GM18519 (cell line): ENCODE measurements at regions not wholly inside any gene's neighbourhood (a gene's known extent, or its start where the extent isn't known, plus 50 kb on each side); places are given as distances from the start of the nearest gene placed in this dataset.
"Not testable (repeated sequence)": the region's sequence is repeated elsewhere in the genome, so short reads cannot be mapped to it uniquely, and the experiment has no call there.

Source experiments
- ATAC-seq: cut with Tn5 transposase; IDR thresholded peaks from one replicate; pipeline ENCODE4 v1.9.1; 2021; ENCODE audit warnings: mild to moderate bottlenecking, moderate library complexity; ENCODE audit not compliant: unreplicated experiment, low FRiP score

DNA sequence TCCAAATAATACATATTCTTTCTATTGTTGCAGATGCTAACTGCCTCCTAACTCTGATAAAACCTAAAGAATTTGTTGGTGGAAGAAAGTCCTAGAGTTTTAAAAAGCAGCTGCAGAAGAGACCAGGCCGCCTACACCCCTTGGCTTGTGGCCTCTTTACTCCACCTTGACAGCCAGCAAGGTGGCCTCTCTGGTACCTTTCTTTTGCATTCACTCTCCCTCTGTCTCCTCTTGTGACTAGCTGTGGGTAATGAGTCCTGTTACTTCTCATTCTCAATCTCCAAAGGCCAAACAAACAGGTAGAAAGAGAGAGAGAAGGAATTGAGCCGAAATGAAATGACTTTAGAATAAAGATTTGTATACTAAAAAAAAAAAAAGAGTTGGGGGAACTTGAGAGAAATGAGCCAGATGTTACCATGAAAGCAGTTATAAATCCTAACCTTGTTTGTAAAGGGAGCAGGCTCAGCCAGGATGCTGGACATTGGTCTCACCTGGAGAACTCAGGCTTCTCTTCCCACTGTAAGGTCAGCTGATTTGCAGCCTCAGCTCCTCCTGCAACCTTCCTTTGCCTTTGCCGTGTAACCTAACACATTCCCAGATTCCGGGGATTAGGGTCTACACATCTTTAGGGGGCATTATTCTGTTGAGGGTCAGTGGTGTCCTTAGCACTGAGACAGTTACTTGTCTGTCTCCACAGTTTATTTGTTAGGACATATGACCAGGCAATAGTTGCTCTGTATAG lies 164.1 kb upstream of the IRF2BP2 start:
- no peak for ATAC-seq

DNA sequence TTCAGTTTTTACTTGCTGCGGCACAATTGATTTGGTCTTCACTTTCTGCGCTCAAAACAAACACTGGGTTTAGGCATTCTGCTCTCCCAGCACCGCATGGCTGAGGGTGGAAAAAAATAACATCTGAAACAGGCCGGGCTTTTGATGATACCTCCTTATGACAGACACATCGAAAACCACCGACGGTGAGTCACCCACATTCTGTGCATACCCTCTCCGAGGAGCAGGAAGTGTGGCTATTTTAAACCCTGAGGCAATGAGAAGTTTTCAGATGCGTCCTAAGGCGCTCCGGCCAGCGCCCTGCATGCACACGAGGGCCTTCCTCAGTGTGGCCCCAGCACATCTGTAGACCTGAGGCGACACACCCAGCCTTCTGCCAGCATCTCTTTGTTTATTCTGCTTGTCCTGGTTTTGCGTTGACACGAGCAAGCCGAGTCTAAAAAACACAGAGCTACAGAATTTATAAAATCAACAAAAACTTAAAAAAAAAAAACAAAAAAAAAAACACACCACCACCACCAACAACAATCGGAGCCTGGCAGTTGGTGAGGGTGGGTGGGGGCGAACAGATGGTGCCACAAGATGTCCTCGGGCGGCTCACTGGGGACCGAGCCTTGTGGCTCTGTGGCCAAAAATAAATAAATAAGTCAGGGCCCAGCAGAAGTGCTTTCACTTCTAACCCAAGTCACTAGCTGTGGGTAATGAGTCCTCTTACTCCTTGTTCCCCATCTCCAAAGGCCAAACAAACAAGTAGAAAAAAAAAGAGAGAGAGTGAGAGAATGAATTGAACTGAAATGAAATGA lies 162.6 kb upstream of the IRF2BP2 start:
- peak; percentile 87 for ATAC-seq

DNA sequence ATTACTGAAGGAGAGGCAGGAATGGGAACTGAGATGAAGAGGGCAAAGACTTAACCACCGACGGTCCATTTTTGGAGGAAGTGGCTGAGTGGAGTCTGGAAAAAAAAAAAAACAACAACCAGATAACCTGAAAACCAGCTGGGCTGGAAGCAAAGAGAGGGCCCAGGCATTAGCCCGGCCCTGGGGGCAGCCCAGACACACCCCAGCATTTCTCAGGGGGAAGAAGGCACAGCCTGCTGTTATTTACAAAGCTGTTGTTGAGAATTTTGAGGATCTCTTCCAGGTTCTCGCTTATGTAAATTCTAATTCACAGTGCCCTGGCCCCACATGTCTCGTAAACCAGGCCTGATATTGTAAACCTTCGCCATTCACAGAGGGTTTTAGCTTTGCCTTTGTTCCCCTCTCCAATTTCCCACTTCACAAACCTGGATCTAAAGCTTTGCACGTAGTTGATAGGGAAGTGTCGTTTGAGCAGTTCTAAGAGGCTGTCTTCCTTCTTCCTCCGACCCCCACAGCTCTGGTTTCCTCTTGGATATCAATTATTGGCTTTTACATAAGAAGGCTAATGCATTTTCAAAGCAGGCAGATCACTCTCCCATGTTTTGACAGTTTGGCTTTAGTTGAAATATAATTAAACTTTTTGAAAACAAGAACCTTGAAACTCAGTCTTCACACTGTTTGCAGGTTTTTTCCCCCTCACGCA lies 161.8 kb upstream of the IRF2BP2 start:
- ATAC-seq: no peak

- ATAC-seq: no peak
Observed at GRCh38 chr1:234770924-234771540, 161.1 kb upstream of the IRF2BP2 start.

DNA sequence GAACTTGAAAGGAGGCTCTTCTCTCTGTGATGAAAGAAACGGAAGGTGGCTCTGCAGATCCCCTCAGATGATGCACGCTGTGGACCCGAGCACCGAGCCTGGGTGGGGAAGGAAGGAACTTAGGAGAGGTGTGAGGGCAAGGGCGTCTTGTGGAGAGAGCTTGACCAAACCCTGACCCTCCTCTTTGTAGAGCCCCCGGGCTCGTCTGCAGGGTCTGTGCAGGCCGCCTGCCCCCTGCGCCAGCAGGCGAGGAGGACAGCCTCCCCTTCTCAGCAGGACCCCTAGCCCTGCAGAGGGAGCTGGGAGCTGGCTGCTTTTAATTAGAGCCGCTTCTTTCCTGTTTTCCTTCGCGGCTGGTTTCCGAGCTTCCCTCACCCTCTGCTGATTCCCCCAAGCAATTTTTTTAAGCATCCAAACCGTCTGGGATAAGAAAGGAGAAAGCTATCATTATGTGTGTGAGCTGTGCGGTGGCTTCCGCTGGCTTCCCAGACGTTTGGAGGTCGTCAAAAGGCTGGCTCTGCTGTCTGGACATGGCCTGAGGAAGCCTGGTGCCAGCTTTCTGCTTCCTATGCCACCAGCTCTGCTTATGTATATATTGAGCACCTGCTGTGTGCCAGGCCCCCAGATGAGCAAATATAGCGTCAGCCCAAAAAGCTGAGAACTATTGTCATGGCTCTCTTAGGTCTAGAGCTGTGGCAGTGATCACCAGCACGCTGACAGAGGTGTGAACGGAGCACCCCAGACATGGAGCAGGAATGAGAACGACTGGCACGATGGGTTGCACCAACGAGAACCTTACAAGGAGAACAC lies 160.2 kb upstream of the IRF2BP2 start:
- no peak for ATAC-seq

DNA sequence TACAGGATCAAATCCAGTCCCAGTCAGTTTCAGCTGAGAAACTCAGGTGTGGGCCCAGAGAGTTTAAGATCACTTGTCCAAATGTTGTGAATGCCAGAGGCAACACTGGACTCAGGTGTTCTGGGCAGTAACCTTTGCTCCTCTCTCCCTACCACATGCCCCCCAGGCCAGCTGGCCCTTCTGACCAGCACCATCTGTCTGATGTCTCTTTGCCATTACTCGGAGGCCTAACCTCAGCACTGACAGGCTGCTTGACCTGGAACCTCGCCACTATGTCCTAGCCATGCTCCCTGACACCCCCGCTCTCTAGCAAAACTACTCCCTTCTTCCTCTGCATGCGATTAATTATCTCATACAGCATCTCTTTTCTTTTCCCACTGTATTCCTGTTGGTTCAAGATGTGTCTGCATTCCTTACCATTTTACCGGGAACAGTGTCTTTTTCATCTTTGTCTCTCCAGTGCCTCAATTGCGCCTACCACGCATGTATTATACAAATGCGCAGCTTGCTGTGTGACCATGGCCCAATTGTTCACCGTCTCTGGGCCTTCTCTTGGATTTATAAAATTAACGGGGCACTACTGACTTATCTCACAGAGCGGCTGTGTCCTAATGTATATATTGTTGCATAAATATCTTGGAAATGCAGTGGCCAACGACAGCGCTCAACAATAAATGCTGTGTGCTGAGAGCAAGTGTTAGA lies 159.5 kb upstream of the IRF2BP2 start:
- ATAC-seq: no peak

- no peak for ATAC-seq
Observed at GRCh38 chr1:234768569-234769283, 158.7 kb upstream of the IRF2BP2 start.

DNA sequence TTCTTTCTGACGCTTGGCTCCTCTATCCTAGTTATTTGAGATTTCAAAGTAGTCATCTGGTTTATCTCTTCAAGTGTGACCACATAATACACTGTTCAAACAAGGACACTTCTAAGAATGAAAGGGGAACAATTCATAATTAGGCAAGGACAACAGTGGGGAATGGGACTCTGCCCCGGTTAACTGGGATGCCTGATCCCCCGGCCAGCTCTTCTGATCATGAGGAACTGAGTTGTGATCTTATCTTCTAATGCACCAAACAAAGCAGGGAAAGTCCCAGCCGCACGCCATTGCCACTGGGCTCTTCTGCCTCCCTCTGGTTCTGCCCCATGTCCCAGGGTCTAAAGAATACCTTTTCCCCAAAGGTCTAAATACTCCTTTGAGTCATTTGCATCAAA lies 158.2 kb upstream of the IRF2BP2 start:
- no peak for ATAC-seq

DNA sequence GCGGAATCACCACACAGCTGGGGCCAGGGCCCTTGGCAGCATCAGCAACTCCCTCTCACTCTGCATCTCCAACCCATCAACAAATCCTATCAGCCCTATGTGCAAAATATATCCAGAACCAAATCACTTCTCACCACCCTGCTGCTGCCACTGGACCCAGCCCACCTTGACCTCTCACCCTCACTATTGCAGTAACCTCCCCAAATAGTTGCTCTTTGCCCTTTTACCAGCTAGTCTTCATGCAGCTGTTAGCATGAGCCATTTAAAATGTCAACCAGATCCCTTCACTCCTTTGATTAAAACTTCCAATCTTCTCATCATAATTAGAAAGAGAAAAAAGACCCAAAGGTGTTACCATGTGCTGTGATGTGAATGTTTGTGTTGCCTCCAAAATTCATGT lies 155.7 kb upstream of the IRF2BP2 start:
- ATAC-seq: no peak

DNA sequence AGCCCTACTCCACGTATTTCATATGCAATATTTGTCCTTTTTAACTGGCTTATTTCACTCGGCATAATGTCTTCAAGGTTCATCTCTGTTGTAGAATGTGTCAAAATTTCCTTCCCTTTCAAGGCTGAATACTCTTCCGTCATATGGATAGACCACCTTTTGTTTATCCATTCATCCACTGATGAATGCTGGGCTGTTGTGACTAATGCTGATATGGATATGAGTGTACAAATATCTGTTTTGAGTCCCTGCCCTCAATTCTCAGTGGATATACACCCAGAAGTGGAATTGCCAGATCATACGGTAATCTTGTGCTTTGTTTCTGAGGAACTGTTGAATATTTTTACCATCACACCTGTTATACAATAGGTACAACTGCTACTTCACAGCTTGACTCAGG lies 155.2 kb upstream of the IRF2BP2 start:
- ATAC-seq: no peak

DNA sequence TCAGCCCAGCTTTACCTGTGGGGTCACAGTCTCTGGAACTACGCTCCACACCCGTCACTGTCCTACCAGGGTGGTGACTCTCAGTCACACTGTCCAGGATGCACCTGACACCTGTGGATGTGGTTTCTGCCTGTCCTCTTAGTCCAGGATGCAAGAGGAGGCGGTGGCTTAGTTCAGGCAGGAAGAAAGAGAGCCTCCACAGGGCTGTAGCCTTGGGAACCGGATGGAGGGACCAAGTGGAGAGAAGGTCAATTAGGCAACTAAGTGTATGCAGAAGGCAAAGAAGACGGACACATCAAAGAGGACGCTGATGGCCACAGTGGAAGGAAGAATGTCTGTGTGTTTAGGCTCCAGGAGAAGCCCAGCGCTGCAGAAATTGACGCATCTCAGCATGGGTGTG lies 153.9 kb upstream of the IRF2BP2 start:
- no peak for ATAC-seq

GRCh38 chr1:234763367-234763766 lies 153.4 kb upstream of the IRF2BP2 start:
- ATAC-seq: no peak

DNA sequence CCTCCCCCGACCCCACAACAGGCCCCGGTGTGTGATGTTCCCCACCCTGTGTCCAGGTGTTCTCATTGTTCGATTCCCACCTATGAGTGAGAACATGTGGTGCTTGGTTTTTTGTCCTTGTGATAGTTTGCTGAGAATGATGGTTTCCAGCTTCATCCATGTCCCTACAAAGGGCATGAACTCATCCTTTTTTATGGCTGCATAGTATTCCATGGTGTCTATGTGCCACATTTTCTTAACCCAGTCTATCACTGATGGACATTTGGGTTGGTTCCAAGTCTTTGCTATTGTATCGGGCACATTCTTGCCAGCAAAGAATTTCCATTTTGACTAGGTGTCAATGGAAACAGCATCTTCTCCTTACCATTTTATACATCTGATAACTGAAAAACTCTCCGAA lies 152.1 kb upstream of the IRF2BP2 start:
- not testable (repeated sequence) for ATAC-seq

GRCh38 chr1:234760303-234760723 lies 150.3 kb upstream of the IRF2BP2 start:
- no peak for ATAC-seq

DNA sequence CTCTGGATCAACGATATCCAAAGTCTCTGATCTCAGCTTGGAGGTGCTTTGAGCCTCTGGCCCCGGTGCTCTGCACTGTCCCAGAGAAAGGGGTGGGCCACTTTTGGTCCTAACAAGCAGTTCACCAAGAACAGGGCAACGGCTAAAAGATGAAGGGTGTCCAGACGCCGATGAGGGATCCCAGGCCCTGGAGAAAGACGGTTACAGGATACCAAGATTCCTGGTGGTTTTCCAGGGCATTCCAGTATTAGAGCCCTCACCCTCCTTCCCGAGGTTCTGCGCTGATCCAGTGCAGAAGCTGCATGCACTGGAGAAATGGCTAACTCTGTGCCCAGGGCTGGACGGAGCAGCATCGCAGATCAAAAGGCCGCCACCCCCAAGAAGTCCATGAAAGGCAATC lies 149.9 kb upstream of the IRF2BP2 start:
- ATAC-seq: no peak

- ATAC-seq: no peak
Observed at GRCh38 chr1:234758851-234759250, 148.9 kb upstream of the IRF2BP2 start.

- no peak for ATAC-seq
Observed at GRCh38 chr1:234756857-234757256, 146.9 kb upstream of the IRF2BP2 start.

DNA sequence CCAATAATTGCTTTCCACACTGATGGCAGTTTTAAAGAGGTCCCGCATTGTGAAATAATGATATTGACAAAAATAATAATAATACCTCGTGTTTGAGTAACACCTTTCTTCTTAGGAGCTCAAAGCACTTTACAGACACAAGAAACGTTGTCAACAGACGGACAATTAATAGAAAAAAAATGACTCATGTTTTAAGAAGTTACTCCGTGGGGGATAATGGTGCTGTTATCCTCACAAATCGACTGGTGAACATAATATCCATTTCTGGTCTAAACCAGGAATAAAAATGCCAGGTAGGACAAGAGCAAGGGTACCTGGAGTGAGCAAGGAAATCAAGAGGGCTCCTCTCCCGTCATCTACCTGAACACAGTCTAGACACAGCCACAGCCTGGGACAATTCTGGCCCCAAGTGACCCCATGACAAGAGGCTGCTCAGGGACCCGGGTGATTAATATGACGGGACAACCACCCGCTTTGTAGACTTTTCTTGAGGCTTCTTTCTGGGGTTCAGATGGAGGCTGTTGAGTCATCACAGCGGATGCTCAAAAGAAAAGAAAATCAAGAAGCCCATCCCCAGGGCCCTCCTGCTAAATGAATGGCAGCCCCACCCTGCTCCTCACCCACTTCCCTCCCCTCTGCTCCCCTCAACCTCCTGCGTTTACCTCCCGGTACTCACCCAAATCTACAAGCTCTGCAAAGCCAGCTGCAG lies 146.2 kb upstream of the IRF2BP2 start:
- ATAC-seq: no peak
